Spleen (tissue), 7 donors: ENCODE measurements at regions not wholly inside any gene's neighbourhood (a gene's known extent, or its start where the extent isn't known, plus 50 kb on each side); places are given as distances from the start of the nearest gene placed in this dataset.

ENCODE experiments used
- POLR2A ChIP-seq, 3 donors: fragments of 450-650 bp; IDR thresholded peaks; one replicate each; pipeline ENCODE4 v1.5.1; 2017; ENCODE audit warnings: antibody characterized with exemption in 3 of 3, mild to moderate bottlenecking in 1 of 3
- POLR2AphosphoS5 ChIP-seq, 3 donors: sonication (generic); formaldehyde crosslinking; IDR thresholded peaks; one replicate each; pipeline ENCODE4 v1.5.1; 2017; ENCODE audit warnings: antibody characterized with exemption in 3 of 3
- TF ChIP-seq, protein P1 (sequence below), 11 experiments: fragments of 200-600 bp in 7 of 11; fragments of 450-650 bp in 4 of 11; sonication (generic) in 4 of 11; IDR thresholded peaks in 8 of 11; conservative IDR thresholded peaks in 3 of 11; 1 replicate in 7 of 11; 2 replicates in 4 of 11; pipeline versions ENCODE4 v1.4.0 to v1.8.0; 2016 to 2021; ENCODE audit warnings: antibody characterized with exemption in 11 of 11, inconsistent platforms in 4 of 11, mild to moderate bottlenecking in 1 of 11
- donor health status: DM: no; HTN: no; CAD: no; lungs with moderate emphysema.
- donor health status: DM: no; HTN: no; CAD: no.
- donor health status: DM: no; HTN: no; CAD: no.

DNA sequence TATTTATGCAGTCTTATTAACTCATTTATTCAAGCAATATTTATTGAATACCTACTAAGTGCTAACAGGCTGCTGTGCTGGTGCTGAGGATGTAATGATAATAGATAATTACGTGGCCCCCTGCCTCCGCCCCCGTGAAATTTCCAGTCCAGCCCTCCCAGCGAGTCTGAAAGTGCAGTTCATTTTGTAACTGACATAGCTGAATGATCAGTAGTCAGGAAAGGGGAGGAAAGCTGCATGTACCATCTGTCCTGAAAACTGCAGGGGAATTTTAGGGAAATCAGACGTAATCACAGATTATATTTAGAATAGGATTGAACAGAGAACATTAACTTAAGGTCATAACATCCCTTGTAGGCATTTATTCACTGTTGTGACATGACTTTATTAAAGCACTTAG, 736.8 kb downstream of the MCTP2 start:
- TF ChIP-seq, protein P1, sequence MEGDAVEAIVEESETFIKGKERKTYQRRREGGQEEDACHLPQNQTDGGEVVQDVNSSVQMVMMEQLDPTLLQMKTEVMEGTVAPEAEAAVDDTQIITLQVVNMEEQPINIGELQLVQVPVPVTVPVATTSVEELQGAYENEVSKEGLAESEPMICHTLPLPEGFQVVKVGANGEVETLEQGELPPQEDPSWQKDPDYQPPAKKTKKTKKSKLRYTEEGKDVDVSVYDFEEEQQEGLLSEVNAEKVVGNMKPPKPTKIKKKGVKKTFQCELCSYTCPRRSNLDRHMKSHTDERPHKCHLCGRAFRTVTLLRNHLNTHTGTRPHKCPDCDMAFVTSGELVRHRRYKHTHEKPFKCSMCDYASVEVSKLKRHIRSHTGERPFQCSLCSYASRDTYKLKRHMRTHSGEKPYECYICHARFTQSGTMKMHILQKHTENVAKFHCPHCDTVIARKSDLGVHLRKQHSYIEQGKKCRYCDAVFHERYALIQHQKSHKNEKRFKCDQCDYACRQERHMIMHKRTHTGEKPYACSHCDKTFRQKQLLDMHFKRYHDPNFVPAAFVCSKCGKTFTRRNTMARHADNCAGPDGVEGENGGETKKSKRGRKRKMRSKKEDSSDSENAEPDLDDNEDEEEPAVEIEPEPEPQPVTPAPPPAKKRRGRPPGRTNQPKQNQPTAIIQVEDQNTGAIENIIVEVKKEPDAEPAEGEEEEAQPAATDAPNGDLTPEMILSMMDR (IDR thresholded peaks at IDR 0.05 in 8 of 11, conservative IDR thresholded peaks at IDR 0.05 in 3 of 11), result no peak
- no peak for TF ChIP-seq POLR2A (IDR thresholded peaks at IDR 0.05)
- peak in 1 of 3 donors; percentile 58 for TF ChIP-seq POLR2AphosphoS5 (IDR thresholded peaks at IDR 0.05)
